GM23248 (cell line): ENCODE measurements at regions not wholly inside any gene's neighbourhood (a gene's known extent, or its start where the extent isn't known, plus 50 kb on each side); places are given as distances from the start of the nearest gene placed in this dataset.

ENCODE experiments used
- EZH2 ChIP-seq: fragments of 200-600 bp; sonication (generic); IDR thresholded peaks from 2 replicates; pipeline ENCODE4 v1.6.1; 2018; ENCODE audit warnings: antibody characterized with exemption, mild to moderate bottlenecking; ENCODE audit not compliant: insufficient read depth, poor library complexity, severe bottlenecking
- EZH2phosphoT487 ChIP-seq: fragments of 200-600 bp; sonication (generic); IDR thresholded peaks from 2 replicates; pipeline ENCODE4 v1.6.1; 2018; ENCODE audit warnings: antibody characterized with exemption, moderate library complexity, mild to moderate bottlenecking, low read depth; ENCODE audit not compliant: insufficient read depth

DNA sequence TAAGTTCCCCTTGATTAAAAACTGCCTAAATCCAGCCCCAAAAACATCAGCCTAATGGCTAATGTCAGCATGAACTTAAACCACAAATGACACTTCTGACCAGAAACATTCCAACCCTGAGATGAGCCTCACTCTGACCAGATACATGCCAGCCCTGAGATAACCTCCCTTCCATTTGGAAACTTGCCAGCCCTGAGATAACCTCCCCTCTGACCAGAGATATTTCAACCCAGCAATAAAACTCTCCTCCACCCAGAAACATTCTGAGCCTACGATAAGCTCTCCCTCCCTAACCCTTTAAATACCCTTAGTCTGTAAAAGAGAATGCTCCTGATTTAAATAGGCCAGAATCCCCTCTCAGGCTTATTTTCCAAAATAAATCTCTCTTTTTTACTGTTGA is 1035.7 kb upstream of the NUDT12 start:
- no peak for TF ChIP-seq EZH2
- no peak for TF ChIP-seq EZH2phosphoT487
